ENCODE measurements at regions not wholly inside any gene's neighbourhood (a gene's known extent, or its start where the extent isn't known, plus 50 kb on each side); places are given as distances from the start of the nearest gene placed in this dataset.
"Not testable (repeated sequence)": the region's sequence is repeated elsewhere in the genome, so short reads cannot be mapped to it uniquely, and the experiment has no call there.

DNA sequence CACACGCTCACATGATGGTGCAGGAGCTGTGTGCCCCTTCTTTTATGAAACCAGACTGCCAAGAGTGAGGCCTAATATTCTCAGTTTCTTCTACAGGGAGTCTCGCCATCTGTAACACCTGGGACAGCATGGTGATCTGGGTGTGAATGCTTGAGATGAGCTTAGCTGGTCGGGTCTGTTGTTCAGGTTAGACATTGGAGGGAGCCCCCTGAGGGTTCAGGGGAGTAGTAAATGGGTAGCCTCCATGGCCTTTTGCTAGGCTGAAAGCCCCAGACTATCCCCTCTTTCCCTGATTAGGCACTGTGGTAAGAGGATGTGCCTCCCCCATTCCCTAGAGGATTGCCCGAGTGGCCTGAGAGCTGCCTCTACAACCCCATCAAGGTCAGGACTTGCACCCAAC lies 1916.1 kb downstream of the PCDH9 start:
- intact Hi-C loops (cut with micrococcal nuclease) = no loop called here

DNA sequence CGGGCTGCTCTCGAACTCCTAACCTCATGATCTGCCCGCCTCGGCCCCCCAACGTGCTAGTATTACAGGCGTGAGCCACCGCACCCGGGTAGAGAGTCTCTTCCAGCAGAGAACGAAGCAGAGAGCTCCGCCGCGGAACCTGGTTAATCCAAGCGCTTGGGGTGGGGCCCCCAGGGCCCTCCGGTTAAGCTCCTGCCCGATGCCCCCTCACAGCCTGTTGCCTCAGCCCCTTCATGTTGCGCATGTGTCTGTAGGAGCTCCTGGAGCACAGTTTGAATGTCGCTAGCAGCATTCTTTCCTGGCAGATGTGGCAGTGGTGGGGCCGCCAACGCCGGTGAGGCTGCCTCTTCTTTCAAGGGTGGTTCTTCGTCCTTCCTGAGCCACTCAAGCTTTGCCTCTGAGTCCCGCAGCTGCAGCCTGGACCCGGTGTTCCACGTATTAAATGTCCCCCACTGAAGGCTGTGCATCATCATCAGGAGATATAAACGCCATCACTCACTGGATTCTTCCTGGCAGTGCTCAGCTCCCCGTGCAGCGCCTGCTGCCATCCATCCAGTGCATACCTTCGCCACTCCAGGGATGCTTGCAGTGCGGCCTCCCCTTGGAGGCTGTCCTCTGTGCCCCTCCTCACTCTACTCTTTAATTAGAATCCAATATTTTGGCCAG lies 1919.3 kb downstream of the PCDH9 start:
- intact Hi-C loops (cut with micrococcal nuclease) = no loop called here

DNA sequence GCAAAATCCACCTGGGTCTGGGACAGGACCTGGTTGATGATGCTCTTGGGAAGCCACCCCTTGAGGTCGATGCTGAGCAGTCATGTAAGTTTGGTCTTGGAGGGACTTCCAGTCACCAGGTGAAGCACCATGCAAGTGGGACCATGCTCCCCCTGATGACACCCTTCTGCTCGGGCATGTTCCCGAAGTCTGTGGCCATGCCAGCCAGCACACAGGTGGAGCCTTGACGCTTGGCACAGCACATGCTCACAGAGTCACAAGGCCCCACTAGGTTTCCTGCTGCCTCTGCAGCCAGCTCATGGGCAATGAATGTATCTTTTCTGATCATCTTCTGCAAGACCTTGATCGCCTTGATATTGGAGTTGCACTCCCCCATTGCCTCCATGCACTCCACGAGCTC lies 1920.2 kb downstream of the PCDH9 start:
- intact Hi-C loops (cut with micrococcal nuclease) = no loop called here

GRCh38 chr13:65308729-65309128 lies 1921.4 kb downstream of the PCDH9 start:
- intact Hi-C loops (cut with micrococcal nuclease) = not testable (repeated sequence)

DNA sequence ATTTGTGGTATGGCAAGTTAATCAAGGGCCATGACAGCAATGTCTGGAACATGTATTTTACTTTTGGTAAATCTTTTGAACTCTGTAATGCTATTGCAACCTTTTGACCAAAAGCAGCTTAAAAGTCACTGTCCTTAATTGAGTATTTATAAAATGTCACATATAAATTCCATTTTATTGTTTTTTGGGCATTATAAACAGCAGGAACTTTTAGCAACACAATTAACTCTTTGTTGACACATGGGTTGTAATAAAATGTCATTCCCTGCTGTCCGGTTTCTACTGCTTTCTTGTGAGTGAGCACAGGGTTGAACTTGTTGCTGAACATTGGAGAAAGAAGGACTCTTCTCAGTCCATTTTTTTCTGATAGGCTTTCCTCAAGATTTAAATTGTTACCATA lies 1923.1 kb downstream of the PCDH9 start:
- intact Hi-C loops (cut with micrococcal nuclease) = no loop called here

- intact Hi-C loops (cut with micrococcal nuclease) = no loop called here
Observed at GRCh38 chr13:65302691-65303090, 1927.4 kb downstream of the PCDH9 start.

- intact Hi-C loops (cut with micrococcal nuclease) = no loop called here
Observed at GRCh38 chr13:65301506-65301905, 1928.6 kb downstream of the PCDH9 start.

DNA sequence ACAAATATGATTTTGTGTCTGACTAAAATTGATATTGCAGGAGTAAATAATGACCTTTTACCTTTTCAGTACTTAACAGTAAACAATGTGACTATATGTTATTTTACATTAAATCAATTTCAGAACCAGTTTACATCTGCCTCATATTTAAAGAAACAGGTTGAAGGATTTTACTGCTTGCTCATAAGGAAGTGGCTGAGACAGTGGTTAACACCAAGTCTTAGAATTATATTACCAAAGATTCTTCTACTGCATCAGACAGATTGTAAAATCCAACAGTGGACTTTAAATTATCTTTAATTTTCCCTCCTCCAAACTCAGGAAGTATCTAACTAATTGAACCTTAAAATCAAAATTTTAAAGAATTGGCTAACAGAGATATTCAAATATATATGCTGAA lies 1929.9 kb downstream of the PCDH9 start:
- intact Hi-C loops (cut with micrococcal nuclease) = no loop called here

GRCh38 chr13:65293530-65294198 lies 1936.5 kb downstream of the PCDH9 start:
- intact Hi-C loops (cut with micrococcal nuclease) = no loop called here

- intact Hi-C loops (cut with micrococcal nuclease) = no loop called here
Observed at GRCh38 chr13:65292488-65292901, 1937.6 kb downstream of the PCDH9 start.

GRCh38 chr13:65287405-65287804 lies 1942.7 kb downstream of the PCDH9 start:
- intact Hi-C loops (cut with micrococcal nuclease) = no loop called here

- intact Hi-C loops (cut with micrococcal nuclease) = no loop called here
Observed at GRCh38 chr13:65275838-65276630, 1954.1 kb downstream of the PCDH9 start.

DNA sequence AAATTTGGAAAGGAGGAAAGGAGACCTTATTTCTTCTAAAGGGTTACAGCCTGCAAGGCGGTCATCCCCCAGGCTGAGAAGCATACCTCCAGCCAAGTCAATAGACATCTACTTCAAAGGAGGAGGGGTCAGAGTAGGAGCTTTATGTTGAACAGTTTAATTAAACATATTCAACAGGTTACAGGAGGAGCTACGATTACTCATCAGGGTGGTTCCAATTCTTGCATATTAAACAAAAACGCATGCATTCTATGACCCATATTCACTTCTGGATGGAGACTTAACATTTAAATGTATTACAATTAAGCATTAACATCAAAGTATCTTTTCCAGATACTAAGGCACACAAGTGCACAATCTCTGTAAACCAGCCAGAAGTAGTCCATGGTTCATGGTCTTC lies 1955.0 kb downstream of the PCDH9 start:
- intact Hi-C loops (cut with micrococcal nuclease) = no loop called here

- intact Hi-C loops (cut with micrococcal nuclease) = not testable (repeated sequence)
Observed at GRCh38 chr13:65273811-65274420, 1956.2 kb downstream of the PCDH9 start.

DNA sequence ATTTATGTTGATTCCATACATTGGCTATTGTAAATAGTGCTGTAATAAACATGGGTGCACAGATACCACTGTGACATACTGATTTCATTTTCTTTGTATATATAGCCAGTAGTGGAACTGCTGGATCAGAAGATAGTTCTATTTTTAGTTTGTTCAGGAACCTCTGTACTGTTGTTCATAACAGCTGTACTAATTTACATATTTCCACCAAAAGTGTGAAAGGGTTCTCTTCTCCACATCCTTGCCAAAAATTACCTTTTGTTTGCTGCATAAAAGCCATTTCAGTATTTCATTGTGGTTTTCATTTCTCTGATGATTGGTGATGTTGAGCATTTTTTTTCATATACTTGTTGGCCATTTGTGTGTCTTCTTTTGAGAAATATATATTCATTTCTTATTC lies 1962.1 kb downstream of the PCDH9 start:
- intact Hi-C loops (cut with micrococcal nuclease) = no loop called here

GRCh38 chr13:65265988-65266387 lies 1964.1 kb downstream of the PCDH9 start:
- intact Hi-C loops (cut with micrococcal nuclease) = no loop called here

DNA sequence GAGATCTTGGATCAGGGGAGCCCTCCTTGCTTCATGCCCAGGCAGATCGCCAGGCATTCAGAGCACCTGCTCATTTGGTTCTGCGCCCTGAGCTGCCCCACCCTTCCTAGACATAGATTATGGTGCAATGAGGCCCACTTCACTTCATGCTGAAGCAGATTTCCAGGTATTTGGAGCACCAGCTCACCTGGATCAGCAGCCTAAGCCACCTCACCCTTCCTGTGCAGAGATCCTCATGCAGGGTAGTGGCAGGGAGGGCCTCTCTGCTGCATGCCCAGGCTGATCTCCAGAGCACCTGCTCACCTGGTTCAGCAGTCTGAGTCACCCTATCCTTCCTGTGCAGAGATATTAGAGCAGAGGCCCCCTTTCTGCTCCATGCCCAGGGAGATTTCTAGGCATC lies 1966.1 kb downstream of the PCDH9 start:
- intact Hi-C loops (cut with micrococcal nuclease) = no loop called here

DNA sequence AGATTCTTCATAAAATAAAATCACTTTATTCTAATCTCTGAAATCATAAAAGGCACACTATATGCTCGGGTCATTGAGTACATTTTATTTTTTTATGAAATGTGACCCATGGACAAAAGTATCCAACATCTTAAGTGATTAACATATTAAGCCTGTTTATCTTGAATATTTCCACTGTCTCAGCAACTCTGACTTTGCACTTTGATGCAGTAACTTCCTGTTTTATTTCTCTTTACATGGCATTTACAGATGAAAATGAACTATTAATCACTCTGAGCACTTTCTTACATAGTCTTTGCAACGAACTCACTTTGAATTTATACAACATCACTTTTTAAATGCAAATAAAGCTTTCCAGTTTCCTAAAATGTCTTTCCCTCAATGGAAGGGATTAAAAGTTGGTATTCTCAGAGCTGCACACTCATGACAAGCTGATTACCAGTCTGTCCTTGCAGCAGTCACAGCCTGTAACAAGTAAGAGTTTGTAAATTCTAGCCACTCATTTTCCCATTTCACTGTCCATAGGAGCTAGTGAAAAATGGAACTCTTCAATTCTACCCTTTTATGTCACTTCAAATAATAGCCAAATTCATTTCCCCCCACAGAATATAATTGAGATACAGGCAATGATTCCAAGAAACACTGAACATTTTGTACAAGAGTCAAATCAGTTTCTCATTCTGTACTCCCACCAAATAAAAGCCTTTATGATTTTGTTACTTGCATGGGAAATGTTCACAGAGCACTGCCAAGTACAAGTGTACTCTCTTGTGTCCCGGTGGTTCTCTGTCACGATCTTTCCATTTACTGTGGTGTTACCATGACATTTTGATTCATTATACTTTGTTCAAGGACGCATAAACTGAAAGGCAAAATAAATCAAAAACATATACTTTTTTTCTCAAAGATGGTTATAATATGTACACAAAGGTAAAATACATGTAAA lies 1968.9 kb downstream of the PCDH9 start:
- intact Hi-C loops (cut with micrococcal nuclease) = no loop called here

GRCh38 chr13:65240773-65241172 lies 1989.4 kb downstream of the PCDH9 start:
- intact Hi-C loops (cut with micrococcal nuclease) = no loop called here

DNA sequence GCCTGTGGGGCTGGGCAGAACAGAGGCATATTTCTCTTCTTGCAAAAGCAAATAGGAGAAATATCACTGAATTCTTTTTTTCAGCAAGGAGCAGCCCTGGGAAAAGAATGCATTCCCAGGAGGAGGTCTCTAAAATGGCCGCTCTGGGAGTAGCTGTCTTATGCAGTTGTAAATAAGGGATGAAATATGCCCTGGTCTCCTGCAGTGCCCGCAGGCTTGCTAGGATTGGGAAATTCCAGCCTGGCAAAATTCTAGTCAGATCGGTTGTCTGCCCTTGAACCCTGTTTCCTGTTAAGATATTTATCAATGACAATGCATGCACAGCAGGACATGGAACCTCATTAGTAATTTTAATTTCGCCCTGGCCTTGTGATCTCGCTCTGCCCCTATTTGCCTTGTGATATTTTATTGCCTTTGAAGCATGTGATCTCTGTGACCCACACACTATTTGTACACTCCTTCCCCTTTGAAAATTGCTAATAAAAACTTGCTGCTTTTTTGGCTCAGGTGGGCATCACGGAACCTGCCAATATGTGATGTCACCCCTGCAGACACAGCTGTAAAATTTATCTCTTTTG lies 1993.2 kb downstream of the PCDH9 start:
- intact Hi-C loops (cut with micrococcal nuclease) = no loop called here

Data from T-helper 1 cell treated with Interleukin-12 subunit alpha and Interleukin-12 subunit beta and Interleukin-4 antibody, amounts not matched to agents 30 ng/mL and 1 ng/mL, for 36 hours (primary cell).